HG03432 (cell line): ENCODE measurements at regions not wholly inside any gene's neighbourhood (a gene's known extent, or its start where the extent isn't known, plus 50 kb on each side); places are given as distances from the start of the nearest gene placed in this dataset.
"Not testable (repeated sequence)": the region's sequence is repeated elsewhere in the genome, so short reads cannot be mapped to it uniquely, and the experiment has no call there.

Experiments
- ATAC-seq: cut with Tn5 transposase; IDR thresholded peaks from one replicate; pipeline ENCODE4 v1.9.1; 2021; ENCODE audit warnings: mild to moderate bottlenecking, moderate library complexity; ENCODE audit not compliant: unreplicated experiment

- ATAC-seq, result no peak
Measured at GRCh38 chr20:52446421-52447224, 255.0 kb upstream of the ZFP64 start.

GRCh38 chr20:52444455-52444854, 252.9 kb upstream of the ZFP64 start:
- ATAC-seq, result no peak

GRCh38 chr20:52443874-52444273, 252.3 kb upstream of the ZFP64 start:
- ATAC-seq, result no peak

GRCh38 chr20:52441710-52442109, 250.1 kb upstream of the ZFP64 start:
- no peak for ATAC-seq

GRCh38 chr20:52439375-52439774, 247.8 kb upstream of the ZFP64 start:
- ATAC-seq, result no peak

- no peak for ATAC-seq
Measured at GRCh38 chr20:52438326-52438963, 246.9 kb upstream of the ZFP64 start.

GRCh38 chr20:52434453-52434852, 242.9 kb upstream of the ZFP64 start:
- no peak for ATAC-seq

GRCh38 chr20:52434041-52434425, 242.5 kb upstream of the ZFP64 start:
- no peak for ATAC-seq

- no peak for ATAC-seq
Measured at GRCh38 chr20:52433326-52434040, 241.9 kb upstream of the ZFP64 start.

GRCh38 chr20:52432740-52433139, 241.2 kb upstream of the ZFP64 start:
- ATAC-seq, result no peak

GRCh38 chr20:52429029-52429428, 237.4 kb upstream of the ZFP64 start:
- ATAC-seq, result no peak

- no peak for ATAC-seq
Measured at GRCh38 chr20:52427960-52428359, 236.4 kb upstream of the ZFP64 start.

GRCh38 chr20:52426856-52427255, 235.3 kb upstream of the ZFP64 start:
- no peak for ATAC-seq

GRCh38 chr20:52425701-52426100, 234.1 kb upstream of the ZFP64 start:
- ATAC-seq, result no peak

- no peak for ATAC-seq
Measured at GRCh38 chr20:52425253-52425652, 233.7 kb upstream of the ZFP64 start.

GRCh38 chr20:52424357-52424942, 232.9 kb upstream of the ZFP64 start:
- not testable (repeated sequence) for ATAC-seq

- ATAC-seq, result not testable (repeated sequence)
Measured at GRCh38 chr20:52423536-52424140, 232.1 kb upstream of the ZFP64 start.

GRCh38 chr20:52422574-52423336, 231.2 kb upstream of the ZFP64 start:
- no peak for ATAC-seq

- ATAC-seq, result no peak
Measured at GRCh38 chr20:52420805-52421204, 229.2 kb upstream of the ZFP64 start.

GRCh38 chr20:52419205-52419604, 227.6 kb upstream of the ZFP64 start:
- ATAC-seq, result no peak
